H9 (cell line): ENCODE measurements at regions not wholly inside any gene's neighbourhood (a gene's known extent, or its start where the extent isn't known, plus 50 kb on each side); places are given as distances from the start of the nearest gene placed in this dataset.

Experiments used
- DNase-seq: peaks from one replicate; pipeline ENCODE4 v3.0.0-alpha.2; 2017
- H2AFZ ChIP-seq: one replicate; pipeline ENCODE4 v1.6.1; 2013; ENCODE audit warnings: mild to moderate bottlenecking, low read length, control low read depth, moderate library complexity
- H2AK5ac ChIP-seq: 2 replicates; pipeline ENCODE4 v1.6.1; 2013; ENCODE audit warnings: low read length, control low read depth, mixed read lengths; ENCODE audit not compliant: insufficient read length
- H2BK120ac ChIP-seq: one replicate; pipeline ENCODE4 v1.6.1; 2013; ENCODE audit warnings: low read depth, mild to moderate bottlenecking, low read length, control low read depth, inconsistent platforms; ENCODE audit not compliant: poor library complexity, severe bottlenecking
- H2BK12ac ChIP-seq: 2 replicates; pipeline ENCODE4 v1.6.1; 2013; ENCODE audit warnings: low read length, control low read depth, mixed read lengths, low read depth; ENCODE audit not compliant: insufficient read length
- H2BK15ac ChIP-seq: 2 replicates; pipeline ENCODE4 v1.6.1; 2013; ENCODE audit warnings: low read depth, low read length, control low read depth
- H2BK20ac ChIP-seq: one replicate; pipeline ENCODE4 v1.6.1; 2013; ENCODE audit warnings: low read depth, mild to moderate bottlenecking, low read length, control low read depth, inconsistent platforms; ENCODE audit not compliant: poor library complexity, severe bottlenecking
- H2BK5ac ChIP-seq: 2 replicates; pipeline ENCODE4 v1.6.1; 2013; ENCODE audit warnings: low read length, control low read depth, mixed read lengths; ENCODE audit not compliant: insufficient read length
- H3K14ac ChIP-seq: 2 replicates; pipeline ENCODE4 v1.6.1; 2013; ENCODE audit warnings: low read length, control low read depth; ENCODE audit not compliant: insufficient read depth
- H3K18ac ChIP-seq: 2 replicates; pipeline ENCODE4 v1.6.1; 2013; ENCODE audit warnings: low read depth, mild to moderate bottlenecking, mixed read lengths, low read length, control low read depth; ENCODE audit not compliant: insufficient read length
- H3K23ac ChIP-seq: 2 replicates; pipeline ENCODE4 v1.6.1; 2013; ENCODE audit warnings: low read length, control low read depth, mixed read lengths, low read depth; ENCODE audit not compliant: insufficient read length
- H3K23me2 ChIP-seq: 2 replicates; pipeline ENCODE4 v1.6.1; 2013; ENCODE audit warnings: low read depth, mild to moderate bottlenecking, mixed read lengths, low read length, control low read depth; ENCODE audit not compliant: insufficient read length, poor library complexity, severe bottlenecking
- H3K27ac ChIP-seq: 2 replicates; pipeline ENCODE4 v1.5.1; 2013; ENCODE audit warnings: low read length, control low read depth, mixed read lengths, low read depth; ENCODE audit not compliant: insufficient read length
- H3K27me3 ChIP-seq: 2 replicates; pipeline ENCODE4 v1.6.1; 2013; ENCODE audit warnings: low read length, control low read depth, inconsistent platforms; ENCODE audit not compliant: insufficient read depth
- H3K4ac ChIP-seq: 2 replicates; pipeline ENCODE4 v1.6.1; 2013; ENCODE audit warnings: low read depth, mild to moderate bottlenecking, control low read depth, inconsistent platforms, low read length, moderate library complexity
- H3K4me1 ChIP-seq: 2 replicates; pipeline ENCODE4 v1.6.1; 2013; ENCODE audit warnings: low read length, control low read depth, inconsistent platforms; ENCODE audit not compliant: insufficient read depth
- H3K4me2 ChIP-seq: 2 replicates; pipeline ENCODE4 v1.6.1; 2013; ENCODE audit warnings: low read length, control low read depth, mixed read lengths; ENCODE audit not compliant: insufficient read length, insufficient read depth
- H3K56ac ChIP-seq: 2 replicates; pipeline ENCODE4 v1.6.1; 2013; ENCODE audit warnings: low read depth, mild to moderate bottlenecking, mixed read lengths, low read length, control low read depth; ENCODE audit not compliant: insufficient read length
- H3K79me1 ChIP-seq: 2 replicates; pipeline ENCODE4 v1.6.1; 2013; ENCODE audit warnings: low read depth, mild to moderate bottlenecking, moderate library complexity, low read length, control low read depth, inconsistent platforms; ENCODE audit not compliant: insufficient read depth, poor library complexity, severe bottlenecking
- H3K79me2 ChIP-seq: 2 replicates; pipeline ENCODE4 v1.6.1; 2013; ENCODE audit warnings: low read length, control low read depth, inconsistent platforms; ENCODE audit not compliant: insufficient read depth
- H3K9ac ChIP-seq: 2 replicates; pipeline ENCODE4 v1.6.1; 2013; ENCODE audit warnings: low read length, control low read depth, mixed read lengths; ENCODE audit not compliant: insufficient read length; ENCODE audit errors: extremely low read depth
- H3K9me3 ChIP-seq: one replicate; pipeline ENCODE4 v1.6.1; 2013; ENCODE audit warnings: low read depth, low read length, inconsistent platforms; ENCODE audit not compliant: control insufficient read depth
- H3T11ph ChIP-seq: one replicate; pipeline ENCODE4 v1.6.1; 2013; ENCODE audit warnings: mild to moderate bottlenecking, low read length, control low read depth, inconsistent platforms
- H4K20me1 ChIP-seq: one replicate; pipeline ENCODE4 v1.6.1; 2013; ENCODE audit not compliant: control insufficient read depth, insufficient read length, insufficient read depth
- H4K5ac ChIP-seq: 2 replicates; pipeline ENCODE4 v1.6.1; 2013; ENCODE audit warnings: low read depth, mild to moderate bottlenecking, mixed read lengths, low read length, control low read depth; ENCODE audit not compliant: insufficient read length
- H4K8ac ChIP-seq: replicated peaks from 2 replicates; pipeline ENCODE4 v1.6.1; 2013; ENCODE audit warnings: low read length, control low read depth, mixed read lengths, low read depth; ENCODE audit not compliant: insufficient read length
- H4K91ac ChIP-seq: 2 replicates; pipeline ENCODE4 v1.6.1; 2013; ENCODE audit warnings: low read depth, mild to moderate bottlenecking, moderate library complexity, mixed read lengths, low read length, control low read depth; ENCODE audit not compliant: insufficient read length
- H3K27ac Mint-ChIP-seq, 3 experiments: 2 replicates in 2 of 3; 3 replicates in 1 of 3; pipeline ENCODE4 v1.8.0; 2020 to 2021; ENCODE audit warnings: mixed read lengths in 3 of 3, mild to moderate bottlenecking in 1 of 3, moderate library complexity in 1 of 3
- H3K27me3 Mint-ChIP-seq: 2 replicates; pipeline ENCODE4 v1.8.0; 2021; ENCODE audit warnings: low read depth, mild to moderate bottlenecking, moderate library complexity, mixed read lengths
- H3K36me3 Mint-ChIP-seq, 3 experiments: 2 replicates in 2 of 3; 3 replicates in 1 of 3; pipeline ENCODE4 v1.8.0; 2020 to 2021; ENCODE audit warnings: low read depth in 3 of 3, mixed read lengths in 3 of 3; ENCODE audit not compliant: insufficient read depth in 1 of 3
- H3K4me1 Mint-ChIP-seq, 2 experiments: 2 replicates each; pipeline ENCODE4 v1.8.0; 2020; ENCODE audit warnings: mixed read lengths in 2 of 2
- H3K4me3 Mint-ChIP-seq, 2 experiments: 2 replicates in 1 of 2; 3 replicates in 1 of 2; pipeline ENCODE4 v1.8.0; 2020 to 2021; ENCODE audit warnings: mild to moderate bottlenecking in 2 of 2, mixed read lengths in 2 of 2, moderate library complexity in 1 of 2
- H3K9me3 Mint-ChIP-seq, 2 experiments: 2 replicates in 1 of 2; 3 replicates in 1 of 2; pipeline ENCODE4 v1.8.0; 2020; ENCODE audit warnings: mild to moderate bottlenecking in 2 of 2, mixed read lengths in 2 of 2, moderate library complexity in 1 of 2
- WGBS: extraction: QIAGEN DNeasy Blood & Tissue Kit; methylation state at CpG from one replicate; pipeline ENCODE4 v1.1.7; 2013; ENCODE audit warnings: missing lambda C conversion rate, low lambda C conversion rate, mixed read lengths; ENCODE audit not compliant: insufficient read length; ENCODE audit errors: extremely low coverage; 5-methylcytosine and 5-hydroxymethylcytosine counted together
- TF ChIP-seq, protein P1 (sequence below): fragments of 200-600 bp; sonication (generic); conservative IDR thresholded peaks from 3 replicates; pipeline ENCODE4 v1.8.0; 2021; ENCODE audit warnings: antibody characterized with exemption, mild to moderate bottlenecking

DNA sequence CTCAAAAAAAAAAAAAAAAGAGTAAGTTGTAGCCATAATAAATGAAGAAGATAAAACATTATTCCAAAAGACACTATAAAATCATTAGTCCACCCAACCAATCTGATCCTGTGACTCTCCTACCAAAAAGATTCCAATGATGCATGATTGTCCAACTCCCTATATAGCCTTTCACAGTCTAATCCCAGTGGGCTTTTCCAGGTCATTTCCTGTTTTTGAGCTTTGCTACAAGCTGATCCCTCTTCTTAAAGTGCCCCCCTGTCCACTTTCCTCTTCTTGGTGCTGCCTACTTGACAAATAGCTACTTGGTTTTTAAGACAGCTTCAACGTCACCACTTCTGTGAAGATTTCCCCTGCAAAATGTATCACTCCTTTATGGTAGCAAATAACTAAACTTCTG is 88.4 kb downstream of the SEMA4F start:
- Histone ChIP-seq H4K91ac (no peak overlapping the region), H3K23me2 (no peaks in the 10 kb centered on the region), H3K27ac (no peak overlapping the region), H3K79me2 (no peaks in the 10 kb centered on the region), H3K4me1 (peaks cover 10% of the 10 kb centered on the region; the same call in 1 of the 2 replicates), H3K9ac (no peak overlapping the region), H3K9me3 (no peaks in the 10 kb centered on the region), H2AFZ (no peak overlapping the region), H3K23ac (no peak overlapping the region), H3K14ac (no peak overlapping the region), H2BK120ac (no peak overlapping the region), H3K27me3 (no peaks in the 10 kb centered on the region), H3K79me1 (no peaks in the 10 kb centered on the region), H2AK5ac (no peak overlapping the region), H3T11ph (no peak overlapping the region), H4K8ac (no peak overlapping the region), H2BK20ac (no peak overlapping the region), H2BK12ac (no peak overlapping the region), H3K4ac (no peak overlapping the region), H3K18ac (no peak overlapping the region), H2BK15ac (no peak overlapping the region), H4K20me1 (no peaks in the 10 kb centered on the region), H2BK5ac (no peak overlapping the region), H3K56ac (no peak overlapping the region), H4K5ac (no peak overlapping the region), H3K4me2 (no peak overlapping the region)
- Mint-ChIP-seq H3K4me3 (no peak overlapping the region), H3K9me3 (peaks cover under 1% of the 10 kb centered on the region in 2 experiments; a peak in 4 of 5 replicates), H3K36me3 (peaks cover 0 to 1% (median under 1%) of the 10 kb centered on the region in 3 experiments; a peak in 4 of 7 replicates), H3K27me3 (no peaks in the 10 kb centered on the region; the same call in 1 of the 2 replicates), H3K27ac (no peak overlapping the region), H3K4me1 (peaks cover 19 to 21% of the 10 kb centered on the region in 2 experiments)
- TF ChIP-seq, protein P1, sequence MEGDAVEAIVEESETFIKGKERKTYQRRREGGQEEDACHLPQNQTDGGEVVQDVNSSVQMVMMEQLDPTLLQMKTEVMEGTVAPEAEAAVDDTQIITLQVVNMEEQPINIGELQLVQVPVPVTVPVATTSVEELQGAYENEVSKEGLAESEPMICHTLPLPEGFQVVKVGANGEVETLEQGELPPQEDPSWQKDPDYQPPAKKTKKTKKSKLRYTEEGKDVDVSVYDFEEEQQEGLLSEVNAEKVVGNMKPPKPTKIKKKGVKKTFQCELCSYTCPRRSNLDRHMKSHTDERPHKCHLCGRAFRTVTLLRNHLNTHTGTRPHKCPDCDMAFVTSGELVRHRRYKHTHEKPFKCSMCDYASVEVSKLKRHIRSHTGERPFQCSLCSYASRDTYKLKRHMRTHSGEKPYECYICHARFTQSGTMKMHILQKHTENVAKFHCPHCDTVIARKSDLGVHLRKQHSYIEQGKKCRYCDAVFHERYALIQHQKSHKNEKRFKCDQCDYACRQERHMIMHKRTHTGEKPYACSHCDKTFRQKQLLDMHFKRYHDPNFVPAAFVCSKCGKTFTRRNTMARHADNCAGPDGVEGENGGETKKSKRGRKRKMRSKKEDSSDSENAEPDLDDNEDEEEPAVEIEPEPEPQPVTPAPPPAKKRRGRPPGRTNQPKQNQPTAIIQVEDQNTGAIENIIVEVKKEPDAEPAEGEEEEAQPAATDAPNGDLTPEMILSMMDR: no peak
- whole genome bisulfite sequencing: no CpG with 5 or more reads among the region's 1 CpG
- no peak for DNase-seq
